Activated CD4-positive, alpha-beta T cell treated with anti-CD3 and anti-CD28 coated beads, Interleukin-2, Interleukin-4, amounts not matched to agents 100 ng/mL and 50 ng/mL, durations not matched to agents 16 hours and 8 hours (primary cell): ENCODE measurements at regions not wholly inside any gene's neighbourhood (a gene's known extent, or its start where the extent isn't known, plus 50 kb on each side); places are given as distances from the start of the nearest gene placed in this dataset.
"Not testable (repeated sequence)": the region's sequence is repeated elsewhere in the genome, so short reads cannot be mapped to it uniquely, and the experiment has no call there.

Experiments used
- DNase-seq: peaks from one replicate; pipeline ENCODE4 v3.0.0-alpha.2; 2020; ENCODE audit warnings: low spot score

GRCh38 chr12:91311081-91311480, 128.5 kb upstream of the DCN start:
- DNase-seq = no peak

GRCh38 chr12:91309450-91309849, 126.8 kb upstream of the DCN start:
- DNase-seq = no peak

DNA sequence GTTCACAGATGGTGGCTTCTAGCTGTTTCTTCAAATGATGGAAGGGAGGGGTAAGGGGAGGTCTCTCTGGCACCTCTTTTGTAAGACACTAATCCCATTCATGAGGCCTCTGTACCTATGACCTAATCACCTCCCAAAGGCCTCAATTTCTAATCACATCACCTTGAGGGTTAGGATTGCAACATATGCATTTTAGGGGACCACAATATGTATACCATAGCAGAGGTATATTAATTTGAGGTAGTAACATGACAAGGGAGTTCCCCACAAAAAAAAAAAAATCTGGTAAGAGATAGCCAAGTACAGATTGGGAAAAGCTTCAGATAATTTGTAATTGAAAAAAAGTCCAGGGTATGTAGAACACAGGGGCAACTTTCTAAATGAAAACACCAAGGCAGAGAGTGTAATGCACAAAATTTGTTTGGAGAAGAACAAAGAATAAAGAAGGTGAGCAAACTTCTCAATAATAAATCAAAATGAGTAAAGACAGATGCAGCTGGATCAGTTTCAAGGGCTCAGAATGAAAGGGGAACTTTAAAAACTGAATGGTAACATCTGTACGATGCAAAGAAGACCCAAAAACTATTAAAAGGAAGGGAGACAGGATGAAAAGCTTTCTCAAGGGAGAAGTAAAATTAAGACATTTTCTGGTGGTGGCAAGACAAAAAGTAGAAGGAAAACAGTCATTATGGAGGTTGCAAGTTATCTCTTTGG, 125.5 kb upstream of the DCN start:
- DNase-seq = no peak

DNA sequence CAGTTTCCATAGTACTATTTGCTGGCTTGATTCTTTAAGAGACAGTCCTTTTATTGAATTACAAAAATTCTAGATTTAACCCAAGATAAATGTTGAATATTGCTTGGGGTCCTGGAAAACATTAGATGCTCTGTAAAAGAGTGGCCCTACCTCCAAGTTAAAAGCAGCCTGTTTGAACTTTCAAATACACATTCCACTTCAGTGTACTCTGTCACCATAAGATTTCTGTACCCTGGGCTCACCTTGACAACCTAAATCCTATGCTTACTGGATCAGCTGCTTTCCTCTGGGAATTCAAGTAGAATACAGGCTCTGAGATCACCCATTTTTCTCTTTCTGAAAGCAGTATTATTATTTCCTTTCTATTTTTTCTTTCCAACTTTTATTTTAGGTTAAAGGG, 107.7 kb upstream of the DCN start:
- no peak for DNase-seq

- no peak for DNase-seq
These were observed 107.3 kb upstream of the DCN start for GRCh38 chr12:91289906-91290305.

- DNase-seq = no peak
These were observed 106.5 kb upstream of the DCN start for GRCh38 chr12:91289072-91289471.

- DNase-seq = no peak
These were observed 105.1 kb upstream of the DCN start for GRCh38 chr12:91287753-91288152.

- DNase-seq = no peak
These were observed 95.5 kb upstream of the DCN start for GRCh38 chr12:91278126-91278525.

DNA sequence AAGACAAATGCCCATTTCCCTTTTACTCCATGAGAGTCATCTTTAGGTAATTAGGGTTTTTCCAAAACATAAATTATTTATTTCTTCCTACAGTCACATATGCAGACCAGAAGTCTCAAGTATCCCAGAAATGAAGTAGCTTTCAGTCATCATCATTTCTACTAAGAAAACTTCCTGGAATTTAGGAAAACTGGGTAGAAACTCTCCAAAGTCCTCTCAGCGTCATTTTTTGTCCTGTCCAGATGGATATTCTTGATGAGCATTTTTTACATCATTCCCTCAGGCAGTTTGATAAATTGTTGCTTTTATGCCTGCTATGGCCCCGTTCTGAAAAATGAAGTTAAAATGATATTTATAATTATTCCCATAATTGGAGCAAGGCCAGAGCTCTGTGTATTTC, 93.9 kb upstream of the DCN start:
- DNase-seq = no peak

DNA sequence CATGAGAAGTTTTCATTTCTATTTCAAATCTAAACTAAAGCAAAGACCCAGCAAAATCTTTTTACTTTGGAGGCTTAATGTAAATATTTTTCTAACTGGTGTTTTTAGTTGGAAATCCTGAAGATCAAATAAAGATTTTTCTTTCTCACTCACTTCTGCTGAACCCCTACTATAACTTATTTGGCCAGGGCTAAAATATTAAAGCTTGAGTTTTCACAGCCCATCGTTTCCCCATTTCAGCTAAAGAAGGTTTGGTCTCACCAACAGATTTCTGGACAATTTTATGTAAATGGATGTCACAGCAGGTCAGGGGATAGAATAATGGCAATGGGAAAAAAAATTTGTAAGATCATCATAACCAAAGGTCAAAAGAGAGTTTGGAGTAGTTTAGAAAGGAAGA, 92.7 kb upstream of the DCN start:
- DNase-seq = no peak

GRCh38 chr12:91274916-91275315, 92.3 kb upstream of the DCN start:
- no peak for DNase-seq

DNA sequence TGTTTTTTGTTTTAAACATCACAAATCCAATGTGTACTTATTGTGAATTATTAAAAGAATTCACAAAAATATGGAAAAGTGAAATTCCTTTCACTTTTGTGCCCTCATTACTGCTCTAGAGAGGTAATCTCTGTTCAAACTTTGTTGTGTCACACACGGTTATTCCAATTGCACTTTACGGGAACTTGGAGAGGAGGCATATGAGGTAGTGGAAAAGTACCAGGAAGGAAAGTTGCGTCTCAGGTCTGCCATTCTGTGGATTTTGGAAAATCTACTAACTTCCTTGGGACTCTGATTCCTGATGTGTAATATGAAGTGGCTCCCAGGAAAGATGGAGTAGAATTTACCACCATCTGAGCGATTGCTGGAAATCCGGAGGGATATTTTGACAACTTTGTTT, 90.9 kb upstream of the DCN start:
- no peak for DNase-seq

DNA sequence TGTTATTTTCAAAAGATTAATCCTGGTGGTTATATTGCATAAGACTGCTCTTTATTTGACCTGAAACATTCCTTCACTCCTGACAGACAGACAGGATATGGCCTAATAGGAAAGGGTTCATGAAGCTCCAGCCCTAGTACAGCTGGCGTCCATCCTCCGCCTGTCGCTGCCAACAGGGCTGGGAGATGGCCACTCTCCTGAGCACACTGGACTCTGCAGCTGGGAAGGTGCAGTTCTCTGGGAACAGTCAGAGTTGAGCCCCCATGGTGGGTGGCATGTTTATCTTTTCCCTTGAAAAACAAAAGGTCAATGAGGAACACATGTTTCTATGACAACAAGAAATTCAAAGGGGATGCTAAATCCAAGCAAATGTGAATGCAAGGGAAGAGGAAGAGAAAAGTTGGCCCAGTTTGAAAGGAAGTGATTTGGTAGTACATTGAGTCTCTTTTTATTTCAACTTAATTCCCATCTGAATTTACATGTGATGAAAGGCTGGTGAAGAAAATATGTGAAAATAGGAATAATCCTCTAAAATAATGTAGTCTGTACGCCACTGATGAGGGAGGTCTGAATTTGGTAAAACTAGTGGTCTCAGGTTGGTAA, 89.9 kb upstream of the DCN start:
- no peak for DNase-seq

DNA sequence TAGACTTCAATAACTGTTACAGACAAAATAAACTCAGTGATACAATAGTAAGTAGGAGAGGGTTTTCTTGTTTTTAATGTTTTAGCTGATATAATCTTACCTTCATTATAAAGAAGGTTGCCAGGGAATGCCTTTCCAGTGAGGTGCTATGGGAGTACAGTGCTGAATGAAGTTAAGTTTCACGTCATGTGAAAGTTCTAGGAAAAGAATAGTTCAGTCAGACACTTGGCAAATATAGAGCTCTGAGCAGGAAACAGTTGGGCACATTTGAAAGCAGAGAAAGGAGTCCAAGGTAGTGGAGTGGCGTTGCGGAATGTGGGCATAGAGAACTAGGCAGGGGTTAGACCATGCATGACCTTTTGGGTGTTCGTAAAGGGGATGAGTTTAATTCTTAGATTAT, 88.6 kb upstream of the DCN start:
- no peak for DNase-seq

DNA sequence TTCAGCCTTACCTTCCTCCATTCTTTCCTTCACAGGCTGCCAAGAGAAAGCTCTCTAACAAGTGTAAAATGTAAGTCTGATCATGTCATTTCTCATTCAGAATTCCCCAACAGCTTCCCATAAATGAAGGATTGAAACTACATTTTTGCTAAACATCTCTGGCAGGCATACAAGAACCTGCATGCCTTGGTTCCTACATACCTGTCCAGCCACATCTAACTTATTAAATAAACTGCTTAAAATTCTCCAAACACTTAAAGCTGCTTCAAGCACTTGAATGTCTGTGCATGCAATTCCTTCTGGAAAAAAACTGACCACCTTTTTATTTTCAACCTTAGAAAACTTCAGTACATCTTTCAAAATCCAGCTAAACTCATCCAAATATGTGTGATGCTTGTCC, 84.4 kb upstream of the DCN start:
- DNase-seq = no peak

DNA sequence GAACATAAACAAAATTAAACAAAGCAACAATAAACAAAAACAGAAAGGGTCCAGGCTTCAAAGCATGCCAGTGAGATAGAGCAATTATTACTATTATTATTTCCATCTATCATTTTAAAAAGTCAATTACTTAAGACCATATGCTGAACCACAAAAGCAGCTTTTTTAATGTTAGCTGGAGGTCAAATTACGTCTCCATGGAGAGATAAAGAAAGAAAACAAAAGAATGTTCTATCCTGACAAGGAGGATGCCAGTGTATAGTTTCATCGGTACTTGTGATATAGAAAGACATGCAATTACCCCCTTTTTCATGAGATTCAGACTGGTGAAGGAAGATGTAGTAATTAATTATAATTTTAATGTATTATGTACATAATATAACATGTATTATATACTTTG, 81.6 kb upstream of the DCN start:
- DNase-seq = no peak

GRCh38 chr12:91261820-91262676, 79.4 kb upstream of the DCN start:
- no peak for DNase-seq

DNA sequence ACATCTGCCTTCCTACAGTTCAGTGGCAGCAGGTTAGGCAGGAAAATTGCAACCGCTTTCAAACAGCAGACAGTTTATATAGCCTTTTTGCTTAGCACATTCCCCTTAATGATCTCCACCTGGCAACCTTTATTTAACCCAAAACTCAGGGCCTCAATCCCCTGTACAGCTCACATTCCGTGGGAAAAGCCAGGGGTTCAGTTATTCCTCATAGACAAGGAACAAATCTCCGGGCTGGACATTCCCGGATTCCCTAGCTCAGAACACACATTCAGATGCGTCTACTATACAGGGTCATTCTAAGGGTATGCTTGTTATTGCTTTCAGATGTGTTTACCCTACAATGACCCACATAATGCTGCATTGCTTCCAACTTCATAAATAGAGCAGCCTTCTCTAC, 73.8 kb upstream of the DCN start:
- no peak for DNase-seq

- no peak for DNase-seq
These were observed 69.7 kb upstream of the DCN start for GRCh38 chr12:91252341-91252740.

DNA sequence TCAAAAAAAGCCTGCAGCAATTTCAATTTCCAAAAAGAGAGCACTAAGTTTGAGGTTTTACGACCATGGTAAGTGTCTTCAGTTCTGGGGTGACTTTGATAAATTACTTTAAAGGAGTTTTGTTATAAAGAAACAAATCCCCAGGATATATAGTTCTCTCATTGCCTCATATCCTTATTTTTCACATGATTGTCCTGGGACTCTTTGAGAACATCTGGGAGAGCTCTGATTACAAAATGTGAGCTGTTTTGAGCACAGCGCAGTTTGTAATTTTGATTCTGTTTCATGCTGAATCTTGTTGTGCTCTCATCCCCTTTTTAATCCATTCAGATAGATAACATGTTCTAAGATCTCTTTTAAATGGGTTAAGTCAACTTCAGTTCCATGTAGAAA, 67.7 kb upstream of the DCN start:
- DNase-seq = no peak

- no peak for DNase-seq
These were observed 67.1 kb upstream of the DCN start for GRCh38 chr12:91249518-91250272.

DNA sequence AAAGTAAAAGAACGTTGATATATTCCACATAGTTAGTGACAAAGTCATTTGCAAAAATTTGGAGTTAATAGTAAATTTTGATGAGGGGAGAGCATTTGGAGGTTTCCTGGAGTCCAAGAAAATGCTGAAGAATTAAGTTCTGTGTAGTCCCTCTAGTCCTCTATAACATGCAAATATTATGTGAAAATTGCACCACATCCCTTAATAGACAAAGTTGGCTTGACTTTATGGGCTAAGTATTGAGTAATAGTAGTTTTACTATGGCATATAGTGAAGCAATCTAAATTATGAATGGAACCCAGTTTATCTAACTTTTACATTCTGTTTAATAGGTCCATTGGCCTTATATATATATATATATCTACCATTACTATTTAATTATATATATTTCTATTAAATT, 66.4 kb upstream of the DCN start:
- DNase-seq = no peak

- not testable (repeated sequence) for DNase-seq
These were observed 60.6 kb upstream of the DCN start for GRCh38 chr12:91243177-91243576.
